Type B pancreatic cell (in vitro differentiated cells): ENCODE measurements at regions not wholly inside any gene's neighbourhood (a gene's known extent, or its start where the extent isn't known, plus 50 kb on each side); places are given as distances from the start of the nearest gene placed in this dataset.

ENCODE experiments used
- DNase-seq: peaks from one replicate; pipeline ENCODE4 v3.0.0; 2021; ENCODE audit warnings: mixed read lengths; ENCODE audit not compliant: unreplicated experiment; ENCODE audit errors: extremely low spot score
- H3K27ac Mint-ChIP-seq: 2 replicates; pipeline ENCODE4 v1.8.0; 2021; ENCODE audit warnings: mild to moderate bottlenecking, mixed read lengths
- H3K27me3 Mint-ChIP-seq: 2 replicates; pipeline ENCODE4 v1.8.0; 2021; ENCODE audit warnings: mixed read lengths
- H3K36me3 Mint-ChIP-seq: 2 replicates; pipeline ENCODE4 v1.8.0; 2021; ENCODE audit warnings: mixed read lengths
- H3K4me1 Mint-ChIP-seq: one replicate; pipeline ENCODE4 v1.8.0; 2021; ENCODE audit warnings: mixed read lengths; ENCODE audit not compliant: unreplicated experiment
- H3K4me3 Mint-ChIP-seq: 2 replicates; pipeline ENCODE4 v1.8.0; 2021; ENCODE audit warnings: mild to moderate bottlenecking, mixed read lengths
- H3K9me3 Mint-ChIP-seq: 2 replicates; pipeline ENCODE4 v1.8.0; 2021; ENCODE audit warnings: mixed read lengths
- CTCF ChIP-seq: fragments of 200-600 bp; sonication (generic); conservative IDR thresholded peaks from 2 replicates; pipeline ENCODE4 v1.5.0; 2021; ENCODE audit warnings: antibody characterized with exemption, mild to moderate bottlenecking

GRCh38 chr18:67581178-67581577 lies 64.7 kb upstream of the DSEL start:
- Mint-ChIP-seq H3K4me1 (no peaks in the 10 kb centered on the region), H3K4me3 (no peak overlapping the region), H3K9me3 (no peaks in the 10 kb centered on the region), H3K27me3 (peaks cover 6% of the 10 kb centered on the region), H3K36me3 (no peaks in the 10 kb centered on the region), H3K27ac (no peak overlapping the region)
- no peak for TF ChIP-seq CTCF
- DNase-seq: no peak

DNA sequence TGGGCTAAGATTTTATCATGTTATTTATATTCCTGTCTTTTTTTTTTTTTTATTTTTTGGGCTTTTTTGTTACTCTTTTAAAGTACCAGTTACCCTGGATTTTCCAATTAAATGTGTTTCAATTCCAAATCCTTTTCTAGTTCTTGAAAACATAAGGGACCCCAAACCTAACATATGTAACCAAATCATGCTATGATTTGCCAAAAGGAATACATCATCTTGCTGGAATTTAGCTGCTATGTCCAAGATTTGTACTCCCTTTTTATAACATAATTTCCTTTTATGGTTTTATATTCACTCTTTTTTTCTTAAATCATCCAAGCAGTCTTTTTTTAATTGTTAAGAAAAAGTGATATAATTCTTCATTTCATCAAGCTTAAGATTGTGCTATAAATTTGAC lies 60.9 kb upstream of the DSEL start:
- no peaks in the 10 kb centered on the region for H3K36me3 Mint-ChIP-seq
- no peak overlapping the region for H3K27ac Mint-ChIP-seq
- H3K27me3 Mint-ChIP-seq: no peaks in the 10 kb centered on the region
- no peaks in the 10 kb centered on the region for H3K9me3 Mint-ChIP-seq
- DNase-seq: no peak
- TF ChIP-seq CTCF: no peak
- H3K4me3 Mint-ChIP-seq: no peak overlapping the region
- H3K4me1 Mint-ChIP-seq: no peaks in the 10 kb centered on the region

DNA sequence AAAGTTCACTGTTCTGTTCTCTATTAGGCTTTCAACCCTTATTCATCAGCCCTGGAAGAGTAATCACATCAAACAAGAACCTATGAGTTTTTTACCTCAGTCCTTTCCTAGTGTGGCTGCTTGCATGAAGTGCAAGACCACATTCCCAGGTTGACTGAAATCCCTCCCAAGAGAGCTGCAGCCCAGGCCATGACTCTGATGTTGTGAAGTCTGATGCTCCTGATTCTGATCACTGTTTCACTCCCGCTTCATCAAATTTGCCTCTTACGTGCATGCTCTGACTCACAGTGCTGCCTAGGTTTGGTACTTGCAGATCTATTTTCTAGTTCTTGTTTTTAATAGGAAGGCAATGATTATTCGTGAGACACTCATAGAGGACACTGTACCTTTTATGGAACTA lies 58.2 kb upstream of the DSEL start:
- Mint-ChIP-seq H3K4me3 (no peak overlapping the region), H3K27me3 (no peaks in the 10 kb centered on the region), H3K27ac (no peak overlapping the region), H3K4me1 (no peaks in the 10 kb centered on the region), H3K9me3 (no peaks in the 10 kb centered on the region), H3K36me3 (no peaks in the 10 kb centered on the region)
- DNase-seq: no peak
- TF ChIP-seq CTCF: no peak

DNA sequence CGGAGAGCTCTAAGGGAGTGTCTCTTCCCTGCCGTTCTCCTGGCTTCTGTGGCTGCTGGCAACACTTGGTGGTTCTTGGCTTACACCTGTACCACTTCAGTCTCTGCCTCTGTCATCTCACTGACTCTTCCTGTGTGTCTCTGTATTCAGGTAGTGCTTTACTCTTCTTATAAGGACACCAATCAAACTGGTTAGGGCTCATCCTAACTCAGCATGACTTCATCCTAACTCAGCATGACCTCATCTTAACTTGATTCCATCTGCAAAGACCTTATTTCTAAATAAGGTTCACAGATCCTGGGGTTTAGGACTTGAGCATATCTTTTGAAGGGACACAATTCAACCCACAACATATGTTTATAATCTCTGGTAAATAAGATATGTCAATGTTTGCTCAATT lies 51.6 kb upstream of the DSEL start:
- H3K4me1 Mint-ChIP-seq: no peaks in the 10 kb centered on the region
- no peak for DNase-seq
- TF ChIP-seq CTCF: no peak
- H3K27me3 Mint-ChIP-seq: no peaks in the 10 kb centered on the region
- no peak overlapping the region for H3K4me3 Mint-ChIP-seq
- no peaks in the 10 kb centered on the region for H3K9me3 Mint-ChIP-seq
- H3K36me3 Mint-ChIP-seq: no peaks in the 10 kb centered on the region
- H3K27ac Mint-ChIP-seq: no peak overlapping the region
